H1 (cell line): ENCODE measurements at regions not wholly inside any gene's neighbourhood (a gene's known extent, or its start where the extent isn't known, plus 50 kb on each side); places are given as distances from the start of the nearest gene placed in this dataset.

Source experiments
- CBX8 ChIP-seq: fragments of 300-800, 300-1000 bp; sonication (generic); IDR thresholded peaks from 2 replicates; pipeline ENCODE4 v1.7.1; 2016; ENCODE audit warnings: low read depth, low read length, borderline replicate concordance
- HDAC2 ChIP-seq, 2 experiments: fragments of 300-600 bp in 1 of 2; sonication (generic) in 1 of 2; IDR thresholded peaks; 2 replicates each; pipeline ENCODE4 v1.6.1; 2011 to 2012; ENCODE audit warnings: low read depth in 2 of 2, low read length in 2 of 2, mild to moderate bottlenecking in 2 of 2, moderate library complexity in 2 of 2, borderline replicate concordance in 1 of 2, inconsistent platforms in 1 of 2
- NANOG ChIP-seq: IDR thresholded peaks from 2 replicates; pipeline ENCODE4 v1.6.1; 2011; ENCODE audit warnings: low read length, low read depth, mild to moderate bottlenecking, inconsistent platforms; ENCODE audit not compliant: insufficient read depth, poor library complexity, severe bottlenecking
- PHF8 ChIP-seq: fragments of 200-600 bp; sonication (generic); conservative IDR thresholded peaks from 2 replicates; pipeline ENCODE4 v1.7.1; 2012; ENCODE audit warnings: low read depth, mild to moderate bottlenecking, inconsistent platforms, low read length, moderate library complexity
- POU5F1 ChIP-seq: IDR thresholded peaks from 2 replicates; pipeline ENCODE4 v1.6.1; 2011; ENCODE audit warnings: low read depth, mild to moderate bottlenecking, low read length, moderate library complexity
- RBBP5 ChIP-seq: IDR thresholded peaks from 2 replicates; pipeline ENCODE4 v1.7.1; 2012; ENCODE audit warnings: low read depth, mild to moderate bottlenecking, inconsistent platforms, low read length, moderate library complexity, borderline replicate concordance
- SP1 ChIP-seq: IDR thresholded peaks from 2 replicates; pipeline ENCODE4 v1.6.1; 2011; ENCODE audit warnings: low read depth, low read length
- TBP ChIP-seq: IDR thresholded peaks from 2 replicates; pipeline ENCODE4 v1.6.1; 2011; ENCODE audit warnings: low read depth, low read length, improper control_type of control experiment
- ZNF274 ChIP-seq: IDR thresholded peaks from 2 replicates; pipeline ENCODE4 v1.7.0; 2012; ENCODE audit warnings: low read length, borderline replicate concordance; ENCODE audit errors: extremely low read depth
- TF ChIP-seq, protein P1 (sequence below): fragments of 300-600 bp; sonication (generic); IDR thresholded peaks from 2 replicates; pipeline ENCODE4 v1.7.1; 2012; ENCODE audit warnings: low read length, moderate library complexity, mild to moderate bottlenecking, inconsistent platforms; ENCODE audit not compliant: insufficient replicate concordance

- TF ChIP-seq, protein P1, sequence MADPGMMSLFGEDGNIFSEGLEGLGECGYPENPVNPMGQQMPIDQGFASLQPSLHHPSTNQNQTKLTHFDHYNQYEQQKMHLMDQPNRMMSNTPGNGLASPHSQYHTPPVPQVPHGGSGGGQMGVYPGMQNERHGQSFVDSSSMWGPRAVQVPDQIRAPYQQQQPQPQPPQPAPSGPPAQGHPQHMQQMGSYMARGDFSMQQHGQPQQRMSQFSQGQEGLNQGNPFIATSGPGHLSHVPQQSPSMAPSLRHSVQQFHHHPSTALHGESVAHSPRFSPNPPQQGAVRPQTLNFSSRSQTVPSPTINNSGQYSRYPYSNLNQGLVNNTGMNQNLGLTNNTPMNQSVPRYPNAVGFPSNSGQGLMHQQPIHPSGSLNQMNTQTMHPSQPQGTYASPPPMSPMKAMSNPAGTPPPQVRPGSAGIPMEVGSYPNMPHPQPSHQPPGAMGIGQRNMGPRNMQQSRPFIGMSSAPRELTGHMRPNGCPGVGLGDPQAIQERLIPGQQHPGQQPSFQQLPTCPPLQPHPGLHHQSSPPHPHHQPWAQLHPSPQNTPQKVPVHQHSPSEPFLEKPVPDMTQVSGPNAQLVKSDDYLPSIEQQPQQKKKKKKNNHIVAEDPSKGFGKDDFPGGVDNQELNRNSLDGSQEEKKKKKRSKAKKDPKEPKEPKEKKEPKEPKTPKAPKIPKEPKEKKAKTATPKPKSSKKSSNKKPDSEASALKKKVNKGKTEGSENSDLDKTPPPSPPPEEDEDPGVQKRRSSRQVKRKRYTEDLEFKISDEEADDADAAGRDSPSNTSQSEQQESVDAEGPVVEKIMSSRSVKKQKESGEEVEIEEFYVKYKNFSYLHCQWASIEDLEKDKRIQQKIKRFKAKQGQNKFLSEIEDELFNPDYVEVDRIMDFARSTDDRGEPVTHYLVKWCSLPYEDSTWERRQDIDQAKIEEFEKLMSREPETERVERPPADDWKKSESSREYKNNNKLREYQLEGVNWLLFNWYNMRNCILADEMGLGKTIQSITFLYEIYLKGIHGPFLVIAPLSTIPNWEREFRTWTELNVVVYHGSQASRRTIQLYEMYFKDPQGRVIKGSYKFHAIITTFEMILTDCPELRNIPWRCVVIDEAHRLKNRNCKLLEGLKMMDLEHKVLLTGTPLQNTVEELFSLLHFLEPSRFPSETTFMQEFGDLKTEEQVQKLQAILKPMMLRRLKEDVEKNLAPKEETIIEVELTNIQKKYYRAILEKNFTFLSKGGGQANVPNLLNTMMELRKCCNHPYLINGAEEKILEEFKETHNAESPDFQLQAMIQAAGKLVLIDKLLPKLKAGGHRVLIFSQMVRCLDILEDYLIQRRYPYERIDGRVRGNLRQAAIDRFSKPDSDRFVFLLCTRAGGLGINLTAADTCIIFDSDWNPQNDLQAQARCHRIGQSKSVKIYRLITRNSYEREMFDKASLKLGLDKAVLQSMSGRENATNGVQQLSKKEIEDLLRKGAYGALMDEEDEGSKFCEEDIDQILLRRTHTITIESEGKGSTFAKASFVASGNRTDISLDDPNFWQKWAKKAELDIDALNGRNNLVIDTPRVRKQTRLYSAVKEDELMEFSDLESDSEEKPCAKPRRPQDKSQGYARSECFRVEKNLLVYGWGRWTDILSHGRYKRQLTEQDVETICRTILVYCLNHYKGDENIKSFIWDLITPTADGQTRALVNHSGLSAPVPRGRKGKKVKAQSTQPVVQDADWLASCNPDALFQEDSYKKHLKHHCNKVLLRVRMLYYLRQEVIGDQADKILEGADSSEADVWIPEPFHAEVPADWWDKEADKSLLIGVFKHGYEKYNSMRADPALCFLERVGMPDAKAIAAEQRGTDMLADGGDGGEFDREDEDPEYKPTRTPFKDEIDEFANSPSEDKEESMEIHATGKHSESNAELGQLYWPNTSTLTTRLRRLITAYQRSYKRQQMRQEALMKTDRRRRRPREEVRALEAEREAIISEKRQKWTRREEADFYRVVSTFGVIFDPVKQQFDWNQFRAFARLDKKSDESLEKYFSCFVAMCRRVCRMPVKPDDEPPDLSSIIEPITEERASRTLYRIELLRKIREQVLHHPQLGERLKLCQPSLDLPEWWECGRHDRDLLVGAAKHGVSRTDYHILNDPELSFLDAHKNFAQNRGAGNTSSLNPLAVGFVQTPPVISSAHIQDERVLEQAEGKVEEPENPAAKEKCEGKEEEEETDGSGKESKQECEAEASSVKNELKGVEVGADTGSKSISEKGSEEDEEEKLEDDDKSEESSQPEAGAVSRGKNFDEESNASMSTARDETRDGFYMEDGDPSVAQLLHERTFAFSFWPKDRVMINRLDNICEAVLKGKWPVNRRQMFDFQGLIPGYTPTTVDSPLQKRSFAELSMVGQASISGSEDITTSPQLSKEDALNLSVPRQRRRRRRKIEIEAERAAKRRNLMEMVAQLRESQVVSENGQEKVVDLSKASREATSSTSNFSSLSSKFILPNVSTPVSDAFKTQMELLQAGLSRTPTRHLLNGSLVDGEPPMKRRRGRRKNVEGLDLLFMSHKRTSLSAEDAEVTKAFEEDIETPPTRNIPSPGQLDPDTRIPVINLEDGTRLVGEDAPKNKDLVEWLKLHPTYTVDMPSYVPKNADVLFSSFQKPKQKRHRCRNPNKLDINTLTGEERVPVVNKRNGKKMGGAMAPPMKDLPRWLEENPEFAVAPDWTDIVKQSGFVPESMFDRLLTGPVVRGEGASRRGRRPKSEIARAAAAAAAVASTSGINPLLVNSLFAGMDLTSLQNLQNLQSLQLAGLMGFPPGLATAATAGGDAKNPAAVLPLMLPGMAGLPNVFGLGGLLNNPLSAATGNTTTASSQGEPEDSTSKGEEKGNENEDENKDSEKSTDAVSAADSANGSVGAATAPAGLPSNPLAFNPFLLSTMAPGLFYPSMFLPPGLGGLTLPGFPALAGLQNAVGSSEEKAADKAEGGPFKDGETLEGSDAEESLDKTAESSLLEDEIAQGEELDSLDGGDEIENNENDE = no peak
- no peak for TF ChIP-seq POU5F1
- no peak for TF ChIP-seq SP1
- no peak for TF ChIP-seq TBP
- no peak for TF ChIP-seq RBBP5
- no peak for TF ChIP-seq PHF8
- TF ChIP-seq CBX8 = no peak
- no peak for TF ChIP-seq HDAC2 (IDR thresholded peaks at IDR 0.05; ENCODE audit: borderline replicate concordance in 1 of 2, low read depth in 2 of 2, low read length in 2 of 2)
- no peak for TF ChIP-seq NANOG
- no peak for TF ChIP-seq ZNF274
These were observed 458.7 kb upstream of the GCFC2 start (continued) for GRCh38 chr2:76169276-76170008.
